ENCODE measurements at regions not wholly inside any gene's neighbourhood (a gene's known extent, or its start where the extent isn't known, plus 50 kb on each side); places are given as distances from the start of the nearest gene placed in this dataset.

- TF ChIP-seq CTCF (conservative IDR thresholded peaks at IDR 0.05; ENCODE audit: low read length) (no peak), EZH2phosphoT487 (IDR thresholded peaks at IDR 0.05; ENCODE audit: borderline replicate concordance, low read depth, low read length) (no peak)
Observed at GRCh38 chr3:163043074-163043473, 1546.5 kb downstream of the OTOL1 start.

Data from OCI-LY7 (cell line).